G401.6 (cell line): ENCODE measurements at regions not wholly inside any gene's neighbourhood (a gene's known extent, or its start where the extent isn't known, plus 50 kb on each side); places are given as distances from the start of the nearest gene placed in this dataset.
A peak's percentile ranks its signal among the peaks of the same experiment; 100 is the strongest.
"Not testable (repeated sequence)": the region's sequence is repeated elsewhere in the genome, so short reads cannot be mapped to it uniquely, and the experiment has no call there.

Source experiments
- FAIRE-seq: peaks from 2 replicates; lab custom pipeline; 2012; peaks lifted over from hg19 to GRCh38; lab: Jason Lieb, UNC

GRCh38 chr18:34280000-34280399 is 55.3 kb upstream of the NOL4 start:
- FAIRE-seq, result no peak

- no peak for FAIRE-seq
Observed at GRCh38 chr18:34280653-34281052, 55.9 kb upstream of the NOL4 start.

- no peak for FAIRE-seq
Observed at GRCh38 chr18:34281290-34281689, 56.6 kb upstream of the NOL4 start.

- FAIRE-seq, result no peak
Observed at GRCh38 chr18:34281722-34282121, 57.0 kb upstream of the NOL4 start.

- no peak for FAIRE-seq
Observed at GRCh38 chr18:34283506-34283905, 58.8 kb upstream of the NOL4 start.

GRCh38 chr18:34287825-34288224 is 63.1 kb upstream of the NOL4 start:
- no peak for FAIRE-seq

- no peak for FAIRE-seq
Observed at GRCh38 chr18:34292594-34292993, 67.9 kb upstream of the NOL4 start.

- no peak for FAIRE-seq
Observed at GRCh38 chr18:34297287-34297686, 72.6 kb upstream of the NOL4 start.

GRCh38 chr18:34299828-34300227 is 75.1 kb upstream of the NOL4 start:
- FAIRE-seq, result no peak

GRCh38 chr18:34311468-34311867 is 86.8 kb upstream of the NOL4 start:
- FAIRE-seq, result no peak

- no peak for FAIRE-seq
Observed at GRCh38 chr18:34314847-34315246, 90.1 kb upstream of the NOL4 start.

- no peak for FAIRE-seq
Observed at GRCh38 chr18:34315591-34316352, 91.1 kb upstream of the NOL4 start.

- FAIRE-seq, result no peak
Observed at GRCh38 chr18:34320267-34320666, 95.6 kb upstream of the NOL4 start.

GRCh38 chr18:34321066-34321465 is 96.4 kb upstream of the NOL4 start:
- FAIRE-seq, result no peak

GRCh38 chr18:34322365-34323289 is 97.9 kb upstream of the NOL4 start:
- peak; percentile 95 for FAIRE-seq

GRCh38 chr18:34329840-34330239 is 105.1 kb upstream of the NOL4 start:
- no peak for FAIRE-seq

GRCh38 chr18:34330308-34330707 is 105.6 kb upstream of the NOL4 start:
- no peak for FAIRE-seq

GRCh38 chr18:34330907-34331306 is 106.2 kb upstream of the NOL4 start:
- FAIRE-seq, result not testable (repeated sequence)

- not testable (repeated sequence) for FAIRE-seq
Observed at GRCh38 chr18:34331343-34331742, 106.6 kb upstream of the NOL4 start.

- no peak for FAIRE-seq
Observed at GRCh38 chr18:34339155-34339554, 114.4 kb upstream of the NOL4 start.

- FAIRE-seq, result no peak
Observed at GRCh38 chr18:34342960-34343359, 118.2 kb upstream of the NOL4 start.

- FAIRE-seq, result no peak
Observed at GRCh38 chr18:34345738-34346137, 121.0 kb upstream of the NOL4 start.

- FAIRE-seq, result no peak
Observed at GRCh38 chr18:34350778-34351177, 126.1 kb upstream of the NOL4 start.
